Liver (tissue), 8 donors: ENCODE measurements at regions not wholly inside any gene's neighbourhood (a gene's known extent, or its start where the extent isn't known, plus 50 kb on each side); places are given as distances from the start of the nearest gene placed in this dataset.

Source experiments
- DNase-seq: peaks from one replicate; pipeline ENCODE4 v3.0.0-alpha.2; 2017; ENCODE audit warnings: low spot score
- H3K27ac ChIP-seq, 2 donors: one replicate each; pipeline ENCODE4 v1.7.0; 2013; ENCODE audit warnings: inconsistent platforms in 2 of 2, low read length in 2 of 2, control low read depth in 1 of 2, low read depth in 1 of 2, mild to moderate bottlenecking in 1 of 2
- H3K27me3 ChIP-seq, 4 donors: one replicate each; pipeline versions ENCODE4 v1.6.1 to v1.7.0; 2013; ENCODE audit warnings: low read length in 3 of 4, inconsistent platforms in 1 of 4, mild to moderate bottlenecking in 1 of 4, moderate library complexity in 1 of 4; ENCODE audit not compliant: control insufficient read depth in 4 of 4, insufficient read depth in 4 of 4
- H3K36me3 ChIP-seq, 4 donors: one replicate each; pipeline versions ENCODE4 v1.6.1 to v1.7.0; 2013; ENCODE audit warnings: low read length in 3 of 4, mild to moderate bottlenecking in 3 of 4, low read depth in 1 of 4, moderate library complexity in 1 of 4; ENCODE audit not compliant: control insufficient read depth in 4 of 4, insufficient read depth in 3 of 4
- H3K4me1 ChIP-seq, 4 donors: one replicate each; pipeline versions ENCODE4 v1.6.1 to v1.7.0; 2013; ENCODE audit warnings: low read length in 3 of 4, mild to moderate bottlenecking in 3 of 4, moderate library complexity in 1 of 4; ENCODE audit not compliant: control insufficient read depth in 4 of 4, insufficient read depth in 4 of 4
- H3K4me3 ChIP-seq, 3 donors: one replicate each; pipeline versions ENCODE4 v1.6.1 to v1.7.0; 2013; ENCODE audit warnings: low read length in 3 of 3, control low read depth in 1 of 3, low read depth in 1 of 3, mild to moderate bottlenecking in 1 of 3
- H3K9ac ChIP-seq, 2 donors: one replicate each; pipeline ENCODE4 v1.7.0; 2013; ENCODE audit warnings: low read length in 2 of 2, mild to moderate bottlenecking in 2 of 2, moderate library complexity in 2 of 2, control low read depth in 1 of 2, low read depth in 1 of 2
- H3K9me3 ChIP-seq, 4 donors: one replicate each; pipeline versions ENCODE4 v1.6.1 to v1.7.0; 2013; ENCODE audit warnings: low read length in 3 of 4; ENCODE audit not compliant: control insufficient read depth in 4 of 4
- EGR1 ChIP-seq, 2 donors: IDR thresholded peaks; 2 replicates each; pipeline ENCODE4 v1.6.1; 2016 to 2018; ENCODE audit warnings: antibody characterized with exemption in 2 of 2, low read depth in 2 of 2
- FOXA1 ChIP-seq: IDR thresholded peaks from 2 replicates; pipeline ENCODE4 v1.6.1; 2016; ENCODE audit warnings: antibody characterized with exemption
- FOXA2 ChIP-seq: IDR thresholded peaks from 2 replicates; pipeline ENCODE4 v1.6.1; 2016; ENCODE audit warnings: antibody characterized with exemption
- GABPA ChIP-seq, 2 donors: IDR thresholded peaks in 1 of 2; conservative IDR thresholded peaks in 1 of 2; 2 replicates each; pipeline ENCODE4 v1.6.1; 2016; ENCODE audit warnings: antibody characterized with exemption in 2 of 2, mild to moderate bottlenecking in 1 of 2, moderate library complexity in 1 of 2
- HNF4A ChIP-seq, 2 donors: conservative IDR thresholded peaks; 2 replicates each; pipeline ENCODE4 v1.6.1; 2016; ENCODE audit warnings: antibody characterized with exemption in 2 of 2, mild to moderate bottlenecking in 2 of 2
- HNF4G ChIP-seq: IDR thresholded peaks from 2 replicates; pipeline ENCODE4 v1.6.1; 2016; ENCODE audit warnings: antibody characterized with exemption
- JUND ChIP-seq, 2 donors: IDR thresholded peaks; 2 replicates each; pipeline ENCODE4 v1.6.1; 2016; ENCODE audit warnings: antibody characterized with exemption in 2 of 2
- NR2F2 ChIP-seq: IDR thresholded peaks from 2 replicates; pipeline ENCODE4 v1.6.1; 2016; ENCODE audit warnings: antibody characterized with exemption
- RAD21 ChIP-seq, 2 donors: IDR thresholded peaks; 2 replicates each; pipeline ENCODE4 v1.6.1; 2016; ENCODE audit warnings: antibody characterized with exemption in 2 of 2, mild to moderate bottlenecking in 2 of 2
- RXRA ChIP-seq, 2 donors: IDR thresholded peaks; 2 replicates each; pipeline ENCODE4 v1.6.1; 2017 to 2018; ENCODE audit warnings: antibody characterized with exemption in 2 of 2, mild to moderate bottlenecking in 1 of 2
- SP1 ChIP-seq: IDR thresholded peaks from 2 replicates; pipeline ENCODE4 v1.6.1; 2018; ENCODE audit warnings: antibody characterized with exemption, mild to moderate bottlenecking
- TAF1 ChIP-seq: conservative IDR thresholded peaks from 2 replicates; pipeline ENCODE4 v1.6.1; 2016; ENCODE audit warnings: antibody characterized with exemption, mild to moderate bottlenecking
- YY1 ChIP-seq: IDR thresholded peaks from 2 replicates; pipeline ENCODE4 v1.6.1; 2016; ENCODE audit warnings: antibody characterized with exemption, mild to moderate bottlenecking
- WGBS: extraction: QIAGEN DNeasy Blood & Tissue Kit; methylation state at CpG from one replicate; pipeline ENCODE4 v1.1.7; 2013; 5-methylcytosine and 5-hydroxymethylcytosine counted together
- TF ChIP-seq, protein P1 (sequence below): IDR thresholded peaks from 2 replicates; pipeline ENCODE4 v1.6.1; 2016; ENCODE audit warnings: antibody characterized with exemption, mild to moderate bottlenecking
- TF ChIP-seq, protein P2 (sequence below): fragments of 150-350 bp; IDR thresholded peaks from 2 replicates; pipeline ENCODE4 v1.5.1; 2017; ENCODE audit warnings: improper control_type of control experiment, low read depth, low read length; ENCODE audit not compliant: missing input control
- TF ChIP-seq, protein P3 (sequence below): IDR thresholded peaks from 2 replicates; pipeline ENCODE4 v1.6.1; 2016; ENCODE audit warnings: antibody characterized with exemption
- TF ChIP-seq, protein P4 (sequence below): IDR thresholded peaks from 2 replicates; pipeline ENCODE4 v1.6.1; 2016; ENCODE audit warnings: antibody characterized with exemption
- TF ChIP-seq, protein P5 (sequence below): IDR thresholded peaks from 2 replicates; pipeline ENCODE4 v1.6.1; 2016; ENCODE audit warnings: antibody characterized with exemption
- donor health status: healthy.
- donor health status: healthy.
- donor health status: healthy.
- donor health status: healthy.
- donor health status: healthy.

DNA sequence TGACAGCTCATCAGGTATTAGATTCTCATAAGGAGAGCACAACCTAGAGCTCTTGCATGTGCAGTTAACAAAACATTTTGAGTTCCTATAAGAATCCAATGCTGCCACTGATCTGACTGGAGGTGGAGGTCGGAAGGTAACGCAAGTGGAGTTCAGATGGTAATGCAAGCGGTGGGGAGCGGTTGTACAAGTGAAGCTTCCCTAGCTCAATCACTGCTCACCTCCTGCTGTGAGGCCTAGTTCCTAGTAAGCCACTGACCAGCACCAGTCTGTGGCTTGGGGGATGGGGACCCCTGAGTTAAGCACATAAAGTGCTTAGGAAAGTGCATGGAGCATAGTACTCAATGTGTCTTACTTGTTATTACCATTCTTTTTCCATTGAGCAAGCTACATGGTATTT lies 983.2 kb upstream of the IGFBP7 start:
- Histone ChIP-seq H3K27me3 (no peaks in the 10 kb centered on the region), H3K36me3 (no peaks in the 10 kb centered on the region), H3K9ac (no peak overlapping the region), H3K4me1 (no peaks in the 10 kb centered on the region), H3K9me3 (no peaks in the 10 kb centered on the region), H3K27ac (no peak overlapping the region), H3K4me3 (no peak overlapping the region)
- TF ChIP-seq YY1 (no peak), FOXA2 (no peak), FOXA1 (no peak), SP1 (no peak), NR2F2 (no peak), TAF1 (no peak), HNF4G (no peak), HNF4A (conservative IDR thresholded peaks at IDR 0.05) (no peak), JUND (IDR thresholded peaks at IDR 0.05) (no peak), RAD21 (IDR thresholded peaks at IDR 0.05) (no peak), RXRA (IDR thresholded peaks at IDR 0.05) (no peak), EGR1 (IDR thresholded peaks at IDR 0.05; ENCODE audit: low read depth in 2 of 2) (no peak)
- TF ChIP-seq, protein P1, sequence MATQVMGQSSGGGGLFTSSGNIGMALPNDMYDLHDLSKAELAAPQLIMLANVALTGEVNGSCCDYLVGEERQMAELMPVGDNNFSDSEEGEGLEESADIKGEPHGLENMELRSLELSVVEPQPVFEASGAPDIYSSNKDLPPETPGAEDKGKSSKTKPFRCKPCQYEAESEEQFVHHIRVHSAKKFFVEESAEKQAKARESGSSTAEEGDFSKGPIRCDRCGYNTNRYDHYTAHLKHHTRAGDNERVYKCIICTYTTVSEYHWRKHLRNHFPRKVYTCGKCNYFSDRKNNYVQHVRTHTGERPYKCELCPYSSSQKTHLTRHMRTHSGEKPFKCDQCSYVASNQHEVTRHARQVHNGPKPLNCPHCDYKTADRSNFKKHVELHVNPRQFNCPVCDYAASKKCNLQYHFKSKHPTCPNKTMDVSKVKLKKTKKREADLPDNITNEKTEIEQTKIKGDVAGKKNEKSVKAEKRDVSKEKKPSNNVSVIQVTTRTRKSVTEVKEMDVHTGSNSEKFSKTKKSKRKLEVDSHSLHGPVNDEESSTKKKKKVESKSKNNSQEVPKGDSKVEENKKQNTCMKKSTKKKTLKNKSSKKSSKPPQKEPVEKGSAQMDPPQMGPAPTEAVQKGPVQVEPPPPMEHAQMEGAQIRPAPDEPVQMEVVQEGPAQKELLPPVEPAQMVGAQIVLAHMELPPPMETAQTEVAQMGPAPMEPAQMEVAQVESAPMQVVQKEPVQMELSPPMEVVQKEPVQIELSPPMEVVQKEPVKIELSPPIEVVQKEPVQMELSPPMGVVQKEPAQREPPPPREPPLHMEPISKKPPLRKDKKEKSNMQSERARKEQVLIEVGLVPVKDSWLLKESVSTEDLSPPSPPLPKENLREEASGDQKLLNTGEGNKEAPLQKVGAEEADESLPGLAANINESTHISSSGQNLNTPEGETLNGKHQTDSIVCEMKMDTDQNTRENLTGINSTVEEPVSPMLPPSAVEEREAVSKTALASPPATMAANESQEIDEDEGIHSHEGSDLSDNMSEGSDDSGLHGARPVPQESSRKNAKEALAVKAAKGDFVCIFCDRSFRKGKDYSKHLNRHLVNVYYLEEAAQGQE = no peak
- TF ChIP-seq, protein P2, sequence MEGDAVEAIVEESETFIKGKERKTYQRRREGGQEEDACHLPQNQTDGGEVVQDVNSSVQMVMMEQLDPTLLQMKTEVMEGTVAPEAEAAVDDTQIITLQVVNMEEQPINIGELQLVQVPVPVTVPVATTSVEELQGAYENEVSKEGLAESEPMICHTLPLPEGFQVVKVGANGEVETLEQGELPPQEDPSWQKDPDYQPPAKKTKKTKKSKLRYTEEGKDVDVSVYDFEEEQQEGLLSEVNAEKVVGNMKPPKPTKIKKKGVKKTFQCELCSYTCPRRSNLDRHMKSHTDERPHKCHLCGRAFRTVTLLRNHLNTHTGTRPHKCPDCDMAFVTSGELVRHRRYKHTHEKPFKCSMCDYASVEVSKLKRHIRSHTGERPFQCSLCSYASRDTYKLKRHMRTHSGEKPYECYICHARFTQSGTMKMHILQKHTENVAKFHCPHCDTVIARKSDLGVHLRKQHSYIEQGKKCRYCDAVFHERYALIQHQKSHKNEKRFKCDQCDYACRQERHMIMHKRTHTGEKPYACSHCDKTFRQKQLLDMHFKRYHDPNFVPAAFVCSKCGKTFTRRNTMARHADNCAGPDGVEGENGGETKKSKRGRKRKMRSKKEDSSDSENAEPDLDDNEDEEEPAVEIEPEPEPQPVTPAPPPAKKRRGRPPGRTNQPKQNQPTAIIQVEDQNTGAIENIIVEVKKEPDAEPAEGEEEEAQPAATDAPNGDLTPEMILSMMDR = no peak
- WGBS = 92% methylated on average over 4 of the region's 4 CpGs
- no peak for DNase-seq

DNA sequence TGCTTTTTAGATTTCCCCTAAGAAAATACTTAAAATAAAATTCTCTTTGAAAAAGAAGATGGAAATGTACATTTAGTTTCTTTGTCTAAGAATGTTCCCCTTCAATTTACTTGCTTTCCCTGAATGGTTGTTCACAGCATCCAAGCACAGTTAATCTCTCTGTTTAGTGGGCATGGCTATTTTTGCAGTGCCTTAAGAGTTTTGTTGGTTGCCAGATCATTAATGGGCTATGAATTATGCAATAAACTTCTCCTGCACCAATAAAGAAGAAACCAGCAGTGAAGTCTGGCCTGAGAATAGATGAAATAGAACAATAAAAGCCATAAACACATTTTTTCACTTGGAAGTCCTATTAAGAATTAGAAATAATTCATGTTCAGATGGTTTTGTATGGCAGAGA lies 980.4 kb upstream of the IGFBP7 start:
- TF ChIP-seq RXRA (IDR thresholded peaks at IDR 0.05) (no peak), SP1 (no peak), HNF4A (conservative IDR thresholded peaks at IDR 0.05) (no peak), GABPA (IDR thresholded peaks at IDR 0.05 in 1 of 2, conservative IDR thresholded peaks at IDR 0.05 in 1 of 2) (no peak), RAD21 (IDR thresholded peaks at IDR 0.05) (no peak), YY1 (no peak), NR2F2 (no peak), TAF1 (no peak), JUND (IDR thresholded peaks at IDR 0.05) (no peak), FOXA2 (no peak), FOXA1 (no peak), EGR1 (IDR thresholded peaks at IDR 0.05; ENCODE audit: low read depth in 2 of 2) (no peak)
- TF ChIP-seq, protein P3, sequence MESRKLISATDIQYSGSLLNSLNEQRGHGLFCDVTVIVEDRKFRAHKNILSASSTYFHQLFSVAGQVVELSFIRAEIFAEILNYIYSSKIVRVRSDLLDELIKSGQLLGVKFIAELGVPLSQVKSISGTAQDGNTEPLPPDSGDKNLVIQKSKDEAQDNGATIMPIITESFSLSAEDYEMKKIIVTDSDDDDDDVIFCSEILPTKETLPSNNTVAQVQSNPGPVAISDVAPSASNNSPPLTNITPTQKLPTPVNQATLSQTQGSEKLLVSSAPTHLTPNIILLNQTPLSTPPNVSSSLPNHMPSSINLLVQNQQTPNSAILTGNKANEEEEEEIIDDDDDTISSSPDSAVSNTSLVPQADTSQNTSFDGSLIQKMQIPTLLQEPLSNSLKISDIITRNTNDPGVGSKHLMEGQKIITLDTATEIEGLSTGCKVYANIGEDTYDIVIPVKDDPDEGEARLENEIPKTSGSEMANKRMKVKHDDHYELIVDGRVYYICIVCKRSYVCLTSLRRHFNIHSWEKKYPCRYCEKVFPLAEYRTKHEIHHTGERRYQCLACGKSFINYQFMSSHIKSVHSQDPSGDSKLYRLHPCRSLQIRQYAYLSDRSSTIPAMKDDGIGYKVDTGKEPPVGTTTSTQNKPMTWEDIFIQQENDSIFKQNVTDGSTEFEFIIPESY = no peak
- TF ChIP-seq, protein P4, sequence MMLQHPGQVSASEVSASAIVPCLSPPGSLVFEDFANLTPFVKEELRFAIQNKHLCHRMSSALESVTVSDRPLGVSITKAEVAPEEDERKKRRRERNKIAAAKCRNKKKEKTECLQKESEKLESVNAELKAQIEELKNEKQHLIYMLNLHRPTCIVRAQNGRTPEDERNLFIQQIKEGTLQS = no peak
- TF ChIP-seq, protein P1 = no peak
- TF ChIP-seq, protein P5, sequence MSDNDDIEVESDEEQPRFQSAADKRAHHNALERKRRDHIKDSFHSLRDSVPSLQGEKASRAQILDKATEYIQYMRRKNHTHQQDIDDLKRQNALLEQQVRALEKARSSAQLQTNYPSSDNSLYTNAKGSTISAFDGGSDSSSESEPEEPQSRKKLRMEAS = no peak
- H3K27me3 ChIP-seq = no peaks in the 10 kb centered on the region

More for the DNA sequence above, 980.4 kb upstream of the IGFBP7 start:
- Histone ChIP-seq H3K27ac (no peak overlapping the region), H3K4me3 (no peak overlapping the region), H3K9ac (no peak overlapping the region), H3K4me1 (no peaks in the 10 kb centered on the region), H3K9me3 (no peaks in the 10 kb centered on the region), H3K36me3 (no peaks in the 10 kb centered on the region)
- DNase-seq = no peak
